HepG2 (cell line): ENCODE measurements at regions not wholly inside any gene's neighbourhood (a gene's known extent, or its start where the extent isn't known, plus 50 kb on each side); places are given as distances from the start of the nearest gene placed in this dataset.

Source experiments
- FOXK1 ChIP-seq: sonication (generic); formaldehyde crosslinking; IDR thresholded peaks from 2 replicates; pipeline ENCODE4 v1.4.0; 2020; ENCODE audit warnings: low read depth, missing genetic modification reagents, borderline replicate concordance
- MNT ChIP-seq: fragments of 450-650 bp; IDR thresholded peaks from 2 replicates; pipeline ENCODE4 v1.6.1; 2016
- NONO ChIP-seq, 2 experiments: fragments of 450-650 bp in 1 of 2; sonication (generic) in 1 of 2; formaldehyde crosslinking in 1 of 2; IDR thresholded peaks in 1 of 2; conservative IDR thresholded peaks in 1 of 2; 2 replicates each; pipeline versions ENCODE4 v1.6.1 to v1.8.0; 2017 to 2022; ENCODE audit warnings: mild to moderate bottlenecking in 1 of 2, missing genetic modification reagents in 1 of 2, moderate library complexity in 1 of 2
- ZNF382 ChIP-seq: sonication (generic); formaldehyde crosslinking; IDR thresholded peaks from 2 replicates; pipeline ENCODE4 v1.5.0; 2020; ENCODE audit warnings: missing genetic modification reagents, mild to moderate bottlenecking, borderline replicate concordance
- TF ChIP-seq, protein P1 (sequence below): sonication (generic); formaldehyde crosslinking; IDR thresholded peaks from 2 replicates; pipeline ENCODE4 v1.5.0; 2020; ENCODE audit warnings: mild to moderate bottlenecking, missing genetic modification reagents, moderate library complexity
- TF ChIP-seq, protein P2 (sequence below): sonication (generic); formaldehyde crosslinking; IDR thresholded peaks from 2 replicates; pipeline ENCODE4 v1.9.0; 2021; ENCODE audit warnings: missing genetic modification reagents, mild to moderate bottlenecking, borderline replicate concordance

GRCh38 chr9:26567976-26568375, 324.6 kb downstream of the CAAP1 start:
- TF ChIP-seq FOXK1 (CRISPR knock-in tag) (no peak), NONO (IDR thresholded peaks at IDR 0.05) (no peak), NONO (CRISPR knock-in tag; conservative IDR thresholded peaks at IDR 0.05) (no peak), ZNF382 (CRISPR knock-in tag) (no peak), MNT (no peak)
- TF ChIP-seq, protein P1, sequence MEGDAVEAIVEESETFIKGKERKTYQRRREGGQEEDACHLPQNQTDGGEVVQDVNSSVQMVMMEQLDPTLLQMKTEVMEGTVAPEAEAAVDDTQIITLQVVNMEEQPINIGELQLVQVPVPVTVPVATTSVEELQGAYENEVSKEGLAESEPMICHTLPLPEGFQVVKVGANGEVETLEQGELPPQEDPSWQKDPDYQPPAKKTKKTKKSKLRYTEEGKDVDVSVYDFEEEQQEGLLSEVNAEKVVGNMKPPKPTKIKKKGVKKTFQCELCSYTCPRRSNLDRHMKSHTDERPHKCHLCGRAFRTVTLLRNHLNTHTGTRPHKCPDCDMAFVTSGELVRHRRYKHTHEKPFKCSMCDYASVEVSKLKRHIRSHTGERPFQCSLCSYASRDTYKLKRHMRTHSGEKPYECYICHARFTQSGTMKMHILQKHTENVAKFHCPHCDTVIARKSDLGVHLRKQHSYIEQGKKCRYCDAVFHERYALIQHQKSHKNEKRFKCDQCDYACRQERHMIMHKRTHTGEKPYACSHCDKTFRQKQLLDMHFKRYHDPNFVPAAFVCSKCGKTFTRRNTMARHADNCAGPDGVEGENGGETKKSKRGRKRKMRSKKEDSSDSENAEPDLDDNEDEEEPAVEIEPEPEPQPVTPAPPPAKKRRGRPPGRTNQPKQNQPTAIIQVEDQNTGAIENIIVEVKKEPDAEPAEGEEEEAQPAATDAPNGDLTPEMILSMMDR (CRISPR knock-in tag), result no peak
- TF ChIP-seq, protein P2, sequence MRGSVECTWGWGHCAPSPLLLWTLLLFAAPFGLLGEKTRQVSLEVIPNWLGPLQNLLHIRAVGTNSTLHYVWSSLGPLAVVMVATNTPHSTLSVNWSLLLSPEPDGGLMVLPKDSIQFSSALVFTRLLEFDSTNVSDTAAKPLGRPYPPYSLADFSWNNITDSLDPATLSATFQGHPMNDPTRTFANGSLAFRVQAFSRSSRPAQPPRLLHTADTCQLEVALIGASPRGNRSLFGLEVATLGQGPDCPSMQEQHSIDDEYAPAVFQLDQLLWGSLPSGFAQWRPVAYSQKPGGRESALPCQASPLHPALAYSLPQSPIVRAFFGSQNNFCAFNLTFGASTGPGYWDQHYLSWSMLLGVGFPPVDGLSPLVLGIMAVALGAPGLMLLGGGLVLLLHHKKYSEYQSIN (CRISPR knock-in tag), result no peak
